Prostate gland (tissue), 2 donors: ENCODE measurements at regions not wholly inside any gene's neighbourhood (a gene's known extent, or its start where the extent isn't known, plus 50 kb on each side); places are given as distances from the start of the nearest gene placed in this dataset.

Source experiments
- CTCF ChIP-seq, 4 experiments: fragments of 200-600 bp in 2 of 4; fragments of 450-650 bp in 2 of 4; sonication (generic) in 2 of 4; IDR thresholded peaks; 1 replicate in 3 of 4; 2 replicates in 1 of 4; pipeline ENCODE4 v1.5.1; 2016 to 2019; ENCODE audit warnings: antibody characterized with exemption in 4 of 4, mild to moderate bottlenecking in 2 of 4, moderate library complexity in 2 of 4
- POLR2AphosphoS5 ChIP-seq: sonication (generic); formaldehyde crosslinking; IDR thresholded peaks from one replicate; pipeline ENCODE4 v1.6.1; 2017; ENCODE audit warnings: antibody characterized with exemption

- TF ChIP-seq CTCF (IDR thresholded peaks at IDR 0.05): no peak
- no peak for TF ChIP-seq POLR2AphosphoS5
Observed at GRCh38 chr16:77132051-77132618, 58.9 kb upstream of the MON1B start.
